Ishikawa (cell line): ENCODE measurements at regions not wholly inside any gene's neighbourhood (a gene's known extent, or its start where the extent isn't known, plus 50 kb on each side); places are given as distances from the start of the nearest gene placed in this dataset.

ENCODE experiments used
- EP300 ChIP-seq: IDR thresholded peaks from 2 replicates; pipeline ENCODE4 v1.6.1; 2012; ENCODE audit warnings: borderline replicate concordance
- TAF1 ChIP-seq: IDR thresholded peaks from 2 replicates; pipeline ENCODE4 v1.6.1; 2012; ENCODE audit warnings: low read depth, mild to moderate bottlenecking
- TF ChIP-seq, protein P1 (sequence below): IDR thresholded peaks from 2 replicates; pipeline ENCODE4 v1.6.1; 2012

DNA sequence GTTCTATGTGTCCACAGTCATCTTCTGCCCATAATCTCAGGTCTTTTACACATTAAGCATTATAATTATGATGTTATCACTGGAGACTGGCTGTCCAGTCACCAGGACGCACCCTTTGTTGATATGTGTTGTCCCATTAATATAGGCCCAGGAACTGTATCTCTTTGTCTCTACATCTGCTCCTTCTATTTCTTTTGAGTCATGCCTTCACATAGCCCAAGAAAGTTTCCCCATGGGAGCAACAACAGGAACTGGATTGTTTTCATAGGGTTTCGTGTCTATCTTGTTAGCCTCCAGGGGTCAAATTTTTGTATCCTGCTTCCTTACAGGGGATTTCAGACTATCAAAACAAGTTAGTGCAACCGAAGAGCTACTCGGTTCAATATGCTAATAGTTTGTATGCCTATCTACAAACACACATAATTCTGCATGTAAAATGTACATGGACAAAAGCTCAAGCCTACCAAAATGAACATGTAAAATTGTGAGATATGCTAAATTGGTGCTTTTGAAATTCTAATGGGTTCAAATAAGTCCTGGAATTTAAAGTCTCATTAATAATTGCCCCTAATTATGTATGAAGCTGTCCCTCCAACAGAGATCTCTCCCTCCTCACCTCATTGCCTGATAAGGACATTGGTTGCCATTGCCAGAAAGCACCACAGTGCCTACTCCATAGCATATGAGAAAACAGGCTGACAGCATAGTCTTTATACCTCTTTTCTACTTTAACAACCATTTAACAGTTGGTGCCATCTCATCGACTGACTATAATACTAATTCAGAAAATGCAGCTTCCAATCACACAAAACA is 99.8 kb upstream of the DIO2 start:
- TF ChIP-seq, protein P1, sequence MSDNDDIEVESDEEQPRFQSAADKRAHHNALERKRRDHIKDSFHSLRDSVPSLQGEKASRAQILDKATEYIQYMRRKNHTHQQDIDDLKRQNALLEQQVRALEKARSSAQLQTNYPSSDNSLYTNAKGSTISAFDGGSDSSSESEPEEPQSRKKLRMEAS = no peak
- TF ChIP-seq EP300 = no peak
- TF ChIP-seq TAF1 = no peak
